GM18858 (cell line): ENCODE measurements at regions not wholly inside any gene's neighbourhood (a gene's known extent, or its start where the extent isn't known, plus 50 kb on each side); places are given as distances from the start of the nearest gene placed in this dataset.

Experiments
- ATAC-seq: cut with Tn5 transposase; IDR thresholded peaks from one replicate; pipeline ENCODE4 v1.9.1; 2021; ENCODE audit not compliant: unreplicated experiment

- no peak for ATAC-seq
These were observed 1467.4 kb downstream of the C4orf33 start for GRCh38 chr4:130563185-130563888.

- ATAC-seq: no peak
These were observed 1468.0 kb downstream of the C4orf33 start for GRCh38 chr4:130563889-130564418.

GRCh38 chr4:130568746-130569145, 1472.8 kb downstream of the C4orf33 start:
- no peak for ATAC-seq

GRCh38 chr4:130573742-130574141, 1477.8 kb downstream of the C4orf33 start:
- no peak for ATAC-seq

- no peak for ATAC-seq
These were observed 1478.3 kb downstream of the C4orf33 start for GRCh38 chr4:130574215-130574614.

GRCh38 chr4:130576218-130576617, 1480.3 kb downstream of the C4orf33 start:
- ATAC-seq: no peak

GRCh38 chr4:130591091-130591490, 1495.1 kb downstream of the C4orf33 start:
- no peak for ATAC-seq

- ATAC-seq: no peak
These were observed 1504.8 kb downstream of the C4orf33 start for GRCh38 chr4:130600706-130601105.

GRCh38 chr4:130603043-130603442, 1507.1 kb downstream of the C4orf33 start:
- ATAC-seq: no peak

- no peak for ATAC-seq
These were observed 1512.2 kb downstream of the C4orf33 start for GRCh38 chr4:130608121-130608520.

GRCh38 chr4:130628531-130628930, 1532.6 kb downstream of the C4orf33 start:
- no peak for ATAC-seq

GRCh38 chr4:130632731-130633604, 1537.0 kb downstream of the C4orf33 start:
- no peak for ATAC-seq

GRCh38 chr4:130636486-130636885, 1540.5 kb downstream of the C4orf33 start:
- ATAC-seq: no peak

GRCh38 chr4:130640592-130640991, 1544.6 kb downstream of the C4orf33 start:
- no peak for ATAC-seq

GRCh38 chr4:130646886-130647285, 1550.9 kb downstream of the C4orf33 start:
- no peak for ATAC-seq

GRCh38 chr4:130648570-130648969, 1552.6 kb downstream of the C4orf33 start:
- no peak for ATAC-seq

GRCh38 chr4:130653842-130654241, 1557.9 kb downstream of the C4orf33 start:
- no peak for ATAC-seq

GRCh38 chr4:130659320-130659719, 1563.4 kb downstream of the C4orf33 start:
- ATAC-seq: no peak

GRCh38 chr4:130668859-130669258, 1572.9 kb downstream of the C4orf33 start:
- ATAC-seq: no peak

- ATAC-seq: no peak
These were observed 1579.3 kb downstream of the C4orf33 start for GRCh38 chr4:130675266-130675665.

GRCh38 chr4:130689181-130689580, 1593.2 kb downstream of the C4orf33 start:
- no peak for ATAC-seq

- no peak for ATAC-seq
These were observed 1602.3 kb downstream of the C4orf33 start for GRCh38 chr4:130698251-130698650.
